ENCODE measurements at regions not wholly inside any gene's neighbourhood (a gene's known extent, or its start where the extent isn't known, plus 50 kb on each side); places are given as distances from the start of the nearest gene placed in this dataset.

- DNase-seq, result no peak
Measured at GRCh38 chr2:14558335-14558919, 74.1 kb upstream of the LRATD1 start.

- DNase-seq, result no peak
Measured at GRCh38 chr2:14560716-14561115, 71.8 kb upstream of the LRATD1 start.

- no peak for DNase-seq
Measured at GRCh38 chr2:14563324-14563723, 69.2 kb upstream of the LRATD1 start.

GRCh38 chr2:14565666-14566065 lies 66.9 kb upstream of the LRATD1 start:
- DNase-seq, result no peak

- DNase-seq, result no peak
Measured at GRCh38 chr2:14567561-14567960, 65.0 kb upstream of the LRATD1 start.

- DNase-seq, result no peak
Measured at GRCh38 chr2:14569294-14569693, 63.2 kb upstream of the LRATD1 start.

- no peak for DNase-seq
Measured at GRCh38 chr2:14572633-14573032, 59.9 kb upstream of the LRATD1 start.

- DNase-seq, result no peak
Measured at GRCh38 chr2:14577843-14578242, 54.7 kb upstream of the LRATD1 start.
